ENCODE measurements at regions not wholly inside any gene's neighbourhood (a gene's known extent, or its start where the extent isn't known, plus 50 kb on each side); places are given as distances from the start of the nearest gene placed in this dataset.

DNA sequence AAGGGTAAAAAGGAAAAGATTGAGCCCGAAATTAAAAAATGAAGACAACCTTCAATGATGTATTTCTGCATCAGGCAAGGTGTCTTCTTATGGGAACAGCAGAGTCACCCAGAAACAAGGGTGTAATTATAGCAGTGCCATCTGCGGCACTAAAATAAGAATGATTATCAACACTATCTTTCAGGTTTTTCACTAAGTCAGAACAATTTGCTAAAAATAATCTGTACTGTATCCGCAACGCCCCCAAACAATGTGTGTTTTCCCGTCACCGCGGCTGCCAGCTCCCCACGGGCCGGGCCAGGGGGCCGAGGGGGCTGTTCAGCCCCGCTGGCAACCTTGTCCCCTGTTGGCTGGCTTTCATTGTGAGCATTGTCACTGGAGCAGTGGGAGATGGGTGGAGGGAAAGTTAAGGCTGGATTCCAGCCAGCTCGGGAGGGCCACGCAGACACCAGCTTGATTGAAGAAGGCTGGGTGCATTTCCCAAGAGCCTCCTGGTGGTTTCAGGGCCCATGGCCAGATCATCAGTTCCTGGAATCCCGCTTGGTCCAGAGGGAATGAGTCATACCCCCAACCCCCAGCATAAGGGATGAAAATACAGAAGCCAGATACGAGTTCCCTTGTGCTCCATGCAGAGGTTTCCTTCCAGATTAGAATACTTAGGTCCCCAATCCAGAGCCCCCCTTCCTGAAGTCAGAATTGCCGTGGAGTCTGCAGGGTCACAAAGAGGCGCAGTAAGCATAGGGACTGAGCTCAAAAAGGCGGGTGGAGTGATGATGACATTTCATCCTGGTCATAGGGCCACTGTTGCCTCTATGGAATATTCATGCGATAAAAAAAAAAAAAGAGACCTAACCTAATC, 90.2 kb upstream of the KLF13 start:
- TF ChIP-seq, protein P1, sequence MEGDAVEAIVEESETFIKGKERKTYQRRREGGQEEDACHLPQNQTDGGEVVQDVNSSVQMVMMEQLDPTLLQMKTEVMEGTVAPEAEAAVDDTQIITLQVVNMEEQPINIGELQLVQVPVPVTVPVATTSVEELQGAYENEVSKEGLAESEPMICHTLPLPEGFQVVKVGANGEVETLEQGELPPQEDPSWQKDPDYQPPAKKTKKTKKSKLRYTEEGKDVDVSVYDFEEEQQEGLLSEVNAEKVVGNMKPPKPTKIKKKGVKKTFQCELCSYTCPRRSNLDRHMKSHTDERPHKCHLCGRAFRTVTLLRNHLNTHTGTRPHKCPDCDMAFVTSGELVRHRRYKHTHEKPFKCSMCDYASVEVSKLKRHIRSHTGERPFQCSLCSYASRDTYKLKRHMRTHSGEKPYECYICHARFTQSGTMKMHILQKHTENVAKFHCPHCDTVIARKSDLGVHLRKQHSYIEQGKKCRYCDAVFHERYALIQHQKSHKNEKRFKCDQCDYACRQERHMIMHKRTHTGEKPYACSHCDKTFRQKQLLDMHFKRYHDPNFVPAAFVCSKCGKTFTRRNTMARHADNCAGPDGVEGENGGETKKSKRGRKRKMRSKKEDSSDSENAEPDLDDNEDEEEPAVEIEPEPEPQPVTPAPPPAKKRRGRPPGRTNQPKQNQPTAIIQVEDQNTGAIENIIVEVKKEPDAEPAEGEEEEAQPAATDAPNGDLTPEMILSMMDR (IDR thresholded peaks at IDR 0.05 in 4 of 5, conservative IDR thresholded peaks at IDR 0.05 in 1 of 5) = no peak
- no peak for TF ChIP-seq POLR2A (IDR thresholded peaks at IDR 0.05)

Measured in gastrocnemius medialis (tissue), 4 donors.